ENCODE measurements at regions not wholly inside any gene's neighbourhood (a gene's known extent, or its start where the extent isn't known, plus 50 kb on each side); places are given as distances from the start of the nearest gene placed in this dataset.
A peak's percentile ranks its signal among the peaks of the same experiment; 100 is the strongest.

DNA sequence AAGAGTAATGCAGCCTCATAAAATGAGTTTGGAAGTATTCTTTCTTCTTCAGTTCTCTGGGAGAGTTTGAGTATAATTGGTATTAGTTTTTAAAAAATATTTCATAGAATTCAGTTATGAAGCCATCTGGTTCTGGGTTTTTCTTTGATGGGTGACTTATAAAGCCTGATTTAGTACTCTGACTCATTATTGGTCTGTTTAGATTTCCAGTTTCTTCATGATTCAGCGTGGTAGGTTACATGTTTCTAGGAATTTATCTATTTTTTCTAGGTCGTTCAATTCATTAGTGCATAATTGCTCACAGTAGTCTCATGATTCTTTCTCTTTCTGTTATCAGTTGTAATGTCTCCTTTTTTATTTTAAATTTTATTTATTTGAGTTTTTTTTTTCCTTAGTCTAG is 111.2 kb downstream of the CEP44 start:
- H3K9me2 ChIP-seq (replicated peaks; ENCODE audit: low read depth, low read length) = no peaks in the 10 kb centered on the region

GRCh38 chr4:174389439-174389838 is 105.7 kb downstream of the CEP44 start:
- TF ChIP-seq EZH2phosphoT487 (IDR thresholded peaks at IDR 0.05; ENCODE audit: borderline replicate concordance) = no peak
- TF ChIP-seq, protein P1, sequence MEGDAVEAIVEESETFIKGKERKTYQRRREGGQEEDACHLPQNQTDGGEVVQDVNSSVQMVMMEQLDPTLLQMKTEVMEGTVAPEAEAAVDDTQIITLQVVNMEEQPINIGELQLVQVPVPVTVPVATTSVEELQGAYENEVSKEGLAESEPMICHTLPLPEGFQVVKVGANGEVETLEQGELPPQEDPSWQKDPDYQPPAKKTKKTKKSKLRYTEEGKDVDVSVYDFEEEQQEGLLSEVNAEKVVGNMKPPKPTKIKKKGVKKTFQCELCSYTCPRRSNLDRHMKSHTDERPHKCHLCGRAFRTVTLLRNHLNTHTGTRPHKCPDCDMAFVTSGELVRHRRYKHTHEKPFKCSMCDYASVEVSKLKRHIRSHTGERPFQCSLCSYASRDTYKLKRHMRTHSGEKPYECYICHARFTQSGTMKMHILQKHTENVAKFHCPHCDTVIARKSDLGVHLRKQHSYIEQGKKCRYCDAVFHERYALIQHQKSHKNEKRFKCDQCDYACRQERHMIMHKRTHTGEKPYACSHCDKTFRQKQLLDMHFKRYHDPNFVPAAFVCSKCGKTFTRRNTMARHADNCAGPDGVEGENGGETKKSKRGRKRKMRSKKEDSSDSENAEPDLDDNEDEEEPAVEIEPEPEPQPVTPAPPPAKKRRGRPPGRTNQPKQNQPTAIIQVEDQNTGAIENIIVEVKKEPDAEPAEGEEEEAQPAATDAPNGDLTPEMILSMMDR (conservative IDR thresholded peaks at IDR 0.05; ENCODE audit: low read length) = no peak
- H4K20me1 ChIP-seq (ENCODE audit: insufficient read depth, low read length, poor library complexity, severe bottlenecking) = no peaks in the 10 kb centered on the region
- H3F3A ChIP-seq (ENCODE audit: low read depth) = no peaks in the 10 kb centered on the region
- no peaks in the 10 kb centered on the region for H3K27me3 ChIP-seq (ENCODE audit: insufficient read depth, low read length, poor library complexity, severe bottlenecking)
- no peak overlapping the region for H3K9ac ChIP-seq (ENCODE audit: low read depth, low read length, poor library complexity, severe bottlenecking)
- H3K9me3 ChIP-seq (ENCODE audit: insufficient read depth, low read depth, low read length) = no peaks in the 10 kb centered on the region
- H2AFZ ChIP-seq (ENCODE audit: low read length) = peak overlapping the region; percentile 51
- no peaks in the 10 kb centered on the region for H3K9me2 ChIP-seq (replicated peaks; ENCODE audit: low read depth, low read length)
- no peak overlapping the region for H3K4me2 ChIP-seq (ENCODE audit: low read depth, low read length, poor library complexity, severe bottlenecking)
- H3K4me1 ChIP-seq (ENCODE audit: insufficient read depth, low read length, poor library complexity, severe bottlenecking) = peaks cover 8% of the 10 kb centered on the region
- H3K4me3 ChIP-seq (ENCODE audit: low read length, poor library complexity, severe bottlenecking) = no peak overlapping the region
- no peaks in the 10 kb centered on the region for H3K79me2 ChIP-seq (ENCODE audit: insufficient read depth, low read length)
- H3K36me3 ChIP-seq (ENCODE audit: insufficient read depth, low read length) = no peaks in the 10 kb centered on the region

More for the DNA sequence above, 111.2 kb downstream of the CEP44 start:
- H3K27me3 ChIP-seq (ENCODE audit: insufficient read depth, low read length, poor library complexity, severe bottlenecking) = no peaks in the 10 kb centered on the region
- no peak overlapping the region for H3K9ac ChIP-seq (ENCODE audit: low read depth, low read length, poor library complexity, severe bottlenecking)
- no peak overlapping the region for H3K4me3 ChIP-seq (ENCODE audit: low read length, poor library complexity, severe bottlenecking)
- no peaks in the 10 kb centered on the region for H3K79me2 ChIP-seq (ENCODE audit: insufficient read depth, low read length)
- no peaks in the 10 kb centered on the region for H3K9me3 ChIP-seq (ENCODE audit: insufficient read depth, low read depth, low read length)
- no peaks in the 10 kb centered on the region for H3K36me3 ChIP-seq (ENCODE audit: insufficient read depth, low read length)
- H2AFZ ChIP-seq (ENCODE audit: low read length) = no peak overlapping the region
- no peaks in the 10 kb centered on the region for H3F3A ChIP-seq (ENCODE audit: low read depth)
- no peaks in the 10 kb centered on the region for H3K4me1 ChIP-seq (ENCODE audit: insufficient read depth, low read length, poor library complexity, severe bottlenecking)
- no peak overlapping the region for H3K4me2 ChIP-seq (ENCODE audit: low read depth, low read length, poor library complexity, severe bottlenecking)
- H4K20me1 ChIP-seq (ENCODE audit: insufficient read depth, low read length, poor library complexity, severe bottlenecking) = no peaks in the 10 kb centered on the region
- TF ChIP-seq, protein P1 (conservative IDR thresholded peaks at IDR 0.05; ENCODE audit: low read length) = no peak
- no peak for TF ChIP-seq EZH2phosphoT487 (IDR thresholded peaks at IDR 0.05; ENCODE audit: borderline replicate concordance)

- H3K4me1 ChIP-seq (ENCODE audit: insufficient read depth, low read length, poor library complexity, severe bottlenecking) = peaks cover 8% of the 10 kb centered on the region
- no peaks in the 10 kb centered on the region for H3F3A ChIP-seq (ENCODE audit: low read depth)
- no peaks in the 10 kb centered on the region for H3K79me2 ChIP-seq (ENCODE audit: insufficient read depth, low read length)
- no peaks in the 10 kb centered on the region for H4K20me1 ChIP-seq (ENCODE audit: insufficient read depth, low read length, poor library complexity, severe bottlenecking)
- H2AFZ ChIP-seq (ENCODE audit: low read length) = peak overlapping the region; percentile 87
- no peak overlapping the region for H3K4me3 ChIP-seq (ENCODE audit: low read length, poor library complexity, severe bottlenecking)
- H3K27me3 ChIP-seq (ENCODE audit: insufficient read depth, low read length, poor library complexity, severe bottlenecking) = no peaks in the 10 kb centered on the region
- no peaks in the 10 kb centered on the region for H3K36me3 ChIP-seq (ENCODE audit: insufficient read depth, low read length)
- no peaks in the 10 kb centered on the region for H3K9me2 ChIP-seq (replicated peaks; ENCODE audit: low read depth, low read length)
- TF ChIP-seq, protein P1 (conservative IDR thresholded peaks at IDR 0.05; ENCODE audit: low read length) = no peak
- no peak for TF ChIP-seq EZH2phosphoT487 (IDR thresholded peaks at IDR 0.05; ENCODE audit: borderline replicate concordance)
- no peak overlapping the region for H3K4me2 ChIP-seq (ENCODE audit: low read depth, low read length, poor library complexity, severe bottlenecking)
- H3K9me3 ChIP-seq (ENCODE audit: insufficient read depth, low read depth, low read length) = no peaks in the 10 kb centered on the region
- no peak overlapping the region for H3K9ac ChIP-seq (ENCODE audit: low read depth, low read length, poor library complexity, severe bottlenecking)
These were observed 104.9 kb downstream of the CEP44 start for GRCh38 chr4:174388461-174389145.
